NCI-H82 treated with DMSO at 0.1 percent for 48 hours (cell line): ENCODE measurements at regions not wholly inside any gene's neighbourhood (a gene's known extent, or its start where the extent isn't known, plus 50 kb on each side); places are given as distances from the start of the nearest gene placed in this dataset.
"Not testable (repeated sequence)": the region's sequence is repeated elsewhere in the genome, so short reads cannot be mapped to it uniquely, and the experiment has no call there.

Source experiments
- DNase-seq: peaks from one replicate; lab custom pipeline; 2025; ENCODE audit not compliant: unreplicated experiment; lab: John Stamatoyannopoulos, UW

- no peak for DNase-seq
Measured at GRCh38 chr6:1230689-1231605, 81.0 kb upstream of the FOXQ1 start.

GRCh38 chr6:1230281-1230680 is 81.6 kb upstream of the FOXQ1 start:
- no peak for DNase-seq

GRCh38 chr6:1229808-1230207 is 82.1 kb upstream of the FOXQ1 start:
- no peak for DNase-seq

- no peak for DNase-seq
Measured at GRCh38 chr6:1229301-1229700, 82.6 kb upstream of the FOXQ1 start.

GRCh38 chr6:1228754-1229191 is 83.1 kb upstream of the FOXQ1 start:
- DNase-seq = no peak

- DNase-seq = no peak
Measured at GRCh38 chr6:1227935-1228753, 83.8 kb upstream of the FOXQ1 start.

- DNase-seq = no peak
Measured at GRCh38 chr6:1227600-1227934, 84.3 kb upstream of the FOXQ1 start.

GRCh38 chr6:1226277-1227099 is 85.4 kb upstream of the FOXQ1 start:
- DNase-seq = no peak

GRCh38 chr6:1224514-1224913 is 87.4 kb upstream of the FOXQ1 start:
- DNase-seq = no peak

GRCh38 chr6:1222728-1223595 is 88.9 kb upstream of the FOXQ1 start:
- no peak for DNase-seq

GRCh38 chr6:1217396-1217795 is 94.5 kb upstream of the FOXQ1 start:
- DNase-seq = no peak

- DNase-seq = no peak
Measured at GRCh38 chr6:1216488-1216974, 95.4 kb upstream of the FOXQ1 start.

- no peak for DNase-seq
Measured at GRCh38 chr6:1215884-1216487, 95.9 kb upstream of the FOXQ1 start.

GRCh38 chr6:1215023-1215422 is 96.9 kb upstream of the FOXQ1 start:
- no peak for DNase-seq

GRCh38 chr6:1212919-1213318 is 99.0 kb upstream of the FOXQ1 start:
- no peak for DNase-seq

GRCh38 chr6:1212138-1212537 is 99.8 kb upstream of the FOXQ1 start:
- not testable (repeated sequence) for DNase-seq

- not testable (repeated sequence) for DNase-seq
Measured at GRCh38 chr6:1210631-1211030, 101.3 kb upstream of the FOXQ1 start.

- DNase-seq = no peak
Measured at GRCh38 chr6:1208876-1209275, 103.0 kb upstream of the FOXQ1 start.

- no peak for DNase-seq
Measured at GRCh38 chr6:1203546-1203945, 108.4 kb upstream of the FOXQ1 start.

GRCh38 chr6:1202201-1202600 is 109.7 kb upstream of the FOXQ1 start:
- no peak for DNase-seq
